CD4-positive, alpha-beta T cell treated with Interleukin-21 for 1 hour (primary cell): ENCODE measurements at regions not wholly inside any gene's neighbourhood (a gene's known extent, or its start where the extent isn't known, plus 50 kb on each side); places are given as distances from the start of the nearest gene placed in this dataset.
"Not testable (repeated sequence)": the region's sequence is repeated elsewhere in the genome, so short reads cannot be mapped to it uniquely, and the experiment has no call there.

Source experiments
- DNase-seq: peaks from one replicate; pipeline ENCODE4 v3.0.0-alpha.2; 2020

GRCh38 chrX:78822157-78822690 is 74.7 kb downstream of the LPAR4 start:
- DNase-seq = no peak

- no peak for DNase-seq
Measured at GRCh38 chrX:78831523-78831922, 84.0 kb downstream of the LPAR4 start.

GRCh38 chrX:78838709-78839108 is 91.2 kb downstream of the LPAR4 start:
- DNase-seq = no peak

- DNase-seq = no peak
Measured at GRCh38 chrX:78839711-78840110, 92.2 kb downstream of the LPAR4 start.

- DNase-seq = not testable (repeated sequence)
Measured at GRCh38 chrX:78844218-78844617, 96.7 kb downstream of the LPAR4 start.

- DNase-seq = not testable (repeated sequence)
Measured at GRCh38 chrX:78881248-78881647, 63.9 kb upstream of the P2RY10 start.

- peak; percentile 36 for DNase-seq
Measured at GRCh38 chrX:78886550-78886949, 58.6 kb upstream of the P2RY10 start.
